ENCODE measurements at regions not wholly inside any gene's neighbourhood (a gene's known extent, or its start where the extent isn't known, plus 50 kb on each side); places are given as distances from the start of the nearest gene placed in this dataset.

DNA sequence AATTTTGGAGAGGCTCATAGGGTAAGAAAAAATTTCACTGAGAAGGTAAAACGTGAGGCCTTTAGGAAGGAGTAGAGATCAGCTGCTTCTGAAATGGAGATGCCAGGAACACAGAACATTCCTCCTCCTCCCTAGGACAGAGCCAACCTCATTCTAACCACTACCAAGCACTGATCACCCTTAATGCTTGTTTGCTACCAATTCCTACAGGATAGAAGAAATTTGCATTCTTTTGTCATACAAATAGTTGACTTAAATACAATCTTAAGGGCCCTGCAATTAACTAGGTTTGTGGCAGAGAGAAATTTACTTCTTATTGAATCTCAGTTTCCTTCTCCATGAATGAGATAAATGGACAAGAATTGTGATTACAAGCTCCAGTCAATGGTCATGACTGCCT lies 780.2 kb upstream of the WWC1 start (continued):
- TF ChIP-seq, protein P1, sequence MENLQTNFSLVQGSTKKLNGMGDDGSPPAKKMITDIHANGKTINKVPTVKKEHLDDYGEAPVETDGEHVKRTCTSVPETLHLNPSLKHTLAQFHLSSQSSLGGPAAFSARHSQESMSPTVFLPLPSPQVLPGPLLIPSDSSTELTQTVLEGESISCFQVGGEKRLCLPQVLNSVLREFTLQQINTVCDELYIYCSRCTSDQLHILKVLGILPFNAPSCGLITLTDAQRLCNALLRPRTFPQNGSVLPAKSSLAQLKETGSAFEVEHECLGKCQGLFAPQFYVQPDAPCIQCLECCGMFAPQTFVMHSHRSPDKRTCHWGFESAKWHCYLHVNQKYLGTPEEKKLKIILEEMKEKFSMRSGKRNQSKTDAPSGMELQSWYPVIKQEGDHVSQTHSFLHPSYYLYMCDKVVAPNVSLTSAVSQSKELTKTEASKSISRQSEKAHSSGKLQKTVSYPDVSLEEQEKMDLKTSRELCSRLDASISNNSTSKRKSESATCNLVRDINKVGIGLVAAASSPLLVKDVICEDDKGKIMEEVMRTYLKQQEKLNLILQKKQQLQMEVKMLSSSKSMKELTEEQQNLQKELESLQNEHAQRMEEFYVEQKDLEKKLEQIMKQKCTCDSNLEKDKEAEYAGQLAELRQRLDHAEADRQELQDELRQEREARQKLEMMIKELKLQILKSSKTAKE (IDR thresholded peaks at IDR 0.05; ENCODE audit: low read depth, poor library complexity, severe bottlenecking) = no peak
- TF ChIP-seq RB1 (IDR thresholded peaks at IDR 0.05; ENCODE audit: borderline replicate concordance) = no peak

GRCh38 chr5:167512111-167512510 lies 779.3 kb upstream of the WWC1 start:
- Histone ChIP-seq H3K4me3 (no peak overlapping the region), H3K27me3 (replicated peaks in 1 of 2; ENCODE audit: control insufficient read depth in 2 of 2, insufficient read depth in 2 of 2, low read length in 1 of 2) (no peaks in the 10 kb centered on the region), H3K4me2 (ENCODE audit: control insufficient read depth, insufficient read depth) (no peak overlapping the region), H3K4me1 (ENCODE audit: control insufficient read depth, insufficient read depth, low read length) (no peaks in the 10 kb centered on the region), H4K20me1 (ENCODE audit: control insufficient read depth, insufficient read depth) (no peaks in the 10 kb centered on the region), H3K79me2 (ENCODE audit: control insufficient read depth, insufficient read depth, low read length) (no peaks in the 10 kb centered on the region), H3K9ac (ENCODE audit: control insufficient read depth, insufficient read depth, low read length) (no peak overlapping the region), H3K9me3 (replicated peaks; ENCODE audit: control insufficient read depth, insufficient read depth, low read length) (no peaks in the 10 kb centered on the region), H2AFZ (ENCODE audit: control insufficient read depth, low read depth, low read length) (no peak overlapping the region), H3K36me3 (ENCODE audit: control insufficient read depth in 2 of 2, insufficient read depth in 2 of 2, low read length in 1 of 2) (no peaks in the 10 kb centered on the region), H3K27ac (ENCODE audit: control insufficient read depth, insufficient read depth) (no peak overlapping the region)
- in situ Hi-C loops (cut with MboI) = no loop called here
- POLR2A ChIA-PET = no interaction called here
- DNase-seq (ENCODE audit: low read depth, low spot score) (no peak), ATAC-seq (no peak), FAIRE-seq (no peak)
- WGBS (ENCODE audit: insufficient coverage, insufficient replicate concordance, low lambda C conversion rate, missing lambda C conversion rate) = 3% methylated on average over 2 of the region's 2 CpGs
- intact Hi-C loops (cut with micrococcal nuclease; ENCODE audit: unreplicated experiment) = no loop called here
- TF ChIP-seq NFYB (IDR thresholded peaks at IDR 0.05; ENCODE audit: insufficient read depth, low read depth, low read length) (no peak), SMARCA5 (IDR thresholded peaks at IDR 0.05) (no peak), SREBF1 (IDR thresholded peaks at IDR 0.05; ENCODE audit: low read length) (no peak), STAT1 (conservative IDR thresholded peaks at IDR 0.05) (no peak), HDAC2 (IDR thresholded peaks at IDR 0.05) (no peak), CEBPZ (IDR thresholded peaks at IDR 0.05; ENCODE audit: low read depth, low read length) (no peak), SMAD1 (IDR thresholded peaks at IDR 0.05; ENCODE audit: low read depth, partially characterized antibody) (no peak)
- BruUV-seq (replicated peaks) = no TSS peak
- SMC1A ChIA-PET (ENCODE audit: uncharacterized antibody, unreplicated experiment) = no interaction called here
- CTCF ChIA-PET = no interaction called here
- RAD21 ChIA-PET (ENCODE audit: unreplicated experiment) = no interaction called here

Data from GM12878 (cell line).